Ectodermal cell (in vitro differentiated cells): ENCODE measurements at regions not wholly inside any gene's neighbourhood (a gene's known extent, or its start where the extent isn't known, plus 50 kb on each side); places are given as distances from the start of the nearest gene placed in this dataset.

Experiments
- H3K27ac ChIP-seq: 2 replicates; pipeline ENCODE4 v1.7.0; 2013; ENCODE audit warnings: mild to moderate bottlenecking, low read depth, low read length; ENCODE audit not compliant: insufficient read depth, poor library complexity, severe bottlenecking
- H3K27me3 ChIP-seq: 2 replicates; pipeline ENCODE4 v1.7.0; 2013; ENCODE audit warnings: mild to moderate bottlenecking, low read length; ENCODE audit not compliant: insufficient read depth, control insufficient read depth, poor library complexity, severe bottlenecking
- H3K36me3 ChIP-seq: one replicate; pipeline ENCODE4 v1.7.0; 2013; ENCODE audit warnings: low read length; ENCODE audit not compliant: control insufficient read depth, insufficient read depth
- H3K4me1 ChIP-seq: one replicate; pipeline ENCODE4 v1.7.0; 2013; ENCODE audit warnings: low read length; ENCODE audit not compliant: control insufficient read depth, insufficient read depth
- H3K4me3 ChIP-seq: 2 replicates; pipeline ENCODE4 v1.7.0; 2013; ENCODE audit warnings: low read depth, low read length, control low read depth; ENCODE audit not compliant: insufficient read depth
- H3K9me3 ChIP-seq: 2 replicates; pipeline ENCODE4 v1.7.0; 2013; ENCODE audit warnings: mild to moderate bottlenecking, low read length, moderate library complexity; ENCODE audit not compliant: control insufficient read depth
- WGBS, 2 experiments: methylation state at CpG; one replicate each; pipeline ENCODE4 v1.1.7; 2013; ENCODE audit warnings: missing lambda C conversion rate in 2 of 2; 5-methylcytosine and 5-hydroxymethylcytosine counted together

DNA sequence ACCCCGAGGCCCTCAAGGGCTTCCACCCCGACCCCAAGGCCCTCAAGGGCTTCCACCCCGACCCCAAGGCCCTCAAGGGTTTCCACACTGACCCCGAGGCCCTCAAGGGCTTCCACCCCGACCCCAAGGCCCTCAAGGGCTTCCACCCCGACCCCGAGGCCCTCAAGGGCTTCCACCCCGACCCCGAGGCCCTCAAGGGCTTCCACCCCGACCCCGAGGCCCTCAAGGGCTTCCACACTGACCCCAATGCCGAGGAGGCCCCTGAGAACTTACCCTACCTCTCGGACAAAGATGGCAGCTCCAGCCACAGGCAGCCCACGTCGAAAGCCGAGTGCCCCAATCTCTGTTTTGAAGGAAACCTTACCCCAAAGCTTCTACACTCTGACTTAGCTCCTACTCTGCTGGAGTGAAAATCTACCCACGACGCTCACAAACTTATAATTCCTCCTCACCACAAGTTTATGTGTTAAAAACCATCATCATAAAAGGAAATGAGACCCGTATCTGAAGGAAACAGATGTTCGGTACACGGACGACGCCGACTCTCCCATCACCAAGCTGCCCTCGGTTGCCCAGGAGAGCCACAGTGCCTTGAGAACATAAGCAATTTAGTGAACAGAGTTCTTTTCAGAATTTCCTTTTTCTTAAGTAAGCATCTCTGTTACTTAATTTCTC, 61.2 kb upstream of the RPH3AL start:
- Histone ChIP-seq H3K9me3 (no peaks in the 10 kb centered on the region), H3K4me1 (peaks cover 9% of the 10 kb centered on the region), H3K4me3 (no peak overlapping the region), H3K27me3 (no peaks in the 10 kb centered on the region), H3K36me3 (peaks cover 7% of the 10 kb centered on the region), H3K27ac (no peak overlapping the region)
- WGBS, 2 experiments: 93 to 97% methylated on average over 25 of the region's 25 CpGs

DNA sequence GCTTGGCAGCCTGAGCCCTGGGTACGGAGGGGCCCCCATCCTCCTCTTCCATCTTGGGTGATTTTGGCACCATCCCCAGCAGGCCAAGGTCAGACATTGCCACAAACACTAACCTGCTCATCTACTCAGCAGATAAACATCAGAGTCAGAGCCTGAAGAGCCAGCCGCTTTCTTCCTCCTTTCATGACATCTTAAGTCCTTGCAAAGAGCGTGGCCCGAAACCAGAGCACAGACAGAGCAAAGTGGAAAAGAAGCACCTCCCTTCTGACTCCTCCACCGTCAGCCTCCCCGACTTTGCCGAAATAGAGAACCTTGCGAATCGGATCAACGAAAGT, 60.4 kb upstream of the RPH3AL start:
- Histone ChIP-seq H3K4me3 (no peak overlapping the region), H3K27me3 (no peaks in the 10 kb centered on the region), H3K36me3 (peaks cover 7% of the 10 kb centered on the region), H3K27ac (no peak overlapping the region), H3K4me1 (peaks cover 9% of the 10 kb centered on the region), H3K9me3 (no peaks in the 10 kb centered on the region)
- WGBS, 2 experiments: 95 to 97% methylated on average over 10 of the region's 10 CpGs

DNA sequence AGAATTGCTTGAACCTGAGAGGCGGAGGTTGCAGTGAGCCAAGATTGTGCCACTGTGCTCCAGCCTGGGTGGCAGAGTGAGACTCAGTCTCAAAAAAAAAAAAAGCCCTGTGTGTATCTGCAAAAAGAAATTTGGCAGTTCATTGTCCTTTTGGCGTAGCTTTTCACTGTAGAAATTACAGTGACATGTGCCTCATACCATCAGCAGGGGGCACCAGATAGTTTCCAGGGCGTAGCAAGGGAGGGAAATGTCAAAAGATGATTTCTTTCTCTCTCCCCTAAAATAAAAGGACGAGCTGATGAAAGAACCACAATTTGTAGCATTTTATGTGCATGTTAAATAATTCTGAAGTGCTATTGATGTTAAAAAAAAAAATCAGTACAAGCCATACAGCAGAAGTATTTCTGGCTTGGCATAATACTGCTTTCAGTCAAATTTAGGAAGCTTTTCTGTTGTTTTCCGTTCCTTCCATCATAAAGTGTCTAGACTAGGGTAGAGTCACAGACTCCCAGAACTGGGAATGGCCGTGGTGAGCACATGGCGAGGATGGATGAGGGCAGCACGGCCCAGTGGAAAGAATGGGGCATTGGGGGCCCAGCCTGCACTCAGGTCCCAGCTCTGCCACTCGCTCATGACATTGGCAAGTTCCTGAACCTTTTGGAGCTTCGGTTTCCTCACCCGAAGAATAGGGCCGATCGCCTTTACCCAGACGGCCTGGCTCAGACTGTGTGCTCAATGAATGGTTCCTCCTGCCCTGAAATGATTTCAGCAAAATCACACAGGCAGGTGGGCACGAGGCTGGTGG, 59.8 kb upstream of the RPH3AL start:
- Histone ChIP-seq H3K27me3 (no peaks in the 10 kb centered on the region), H3K27ac (no peak overlapping the region), H3K36me3 (peaks cover 7% of the 10 kb centered on the region), H3K9me3 (no peaks in the 10 kb centered on the region), H3K4me3 (no peak overlapping the region), H3K4me1 (peaks cover 9% of the 10 kb centered on the region)
- 83 to 84% methylated on average over 14 to 15 of the region's 15 CpGs for WGBS, 2 experiments

DNA sequence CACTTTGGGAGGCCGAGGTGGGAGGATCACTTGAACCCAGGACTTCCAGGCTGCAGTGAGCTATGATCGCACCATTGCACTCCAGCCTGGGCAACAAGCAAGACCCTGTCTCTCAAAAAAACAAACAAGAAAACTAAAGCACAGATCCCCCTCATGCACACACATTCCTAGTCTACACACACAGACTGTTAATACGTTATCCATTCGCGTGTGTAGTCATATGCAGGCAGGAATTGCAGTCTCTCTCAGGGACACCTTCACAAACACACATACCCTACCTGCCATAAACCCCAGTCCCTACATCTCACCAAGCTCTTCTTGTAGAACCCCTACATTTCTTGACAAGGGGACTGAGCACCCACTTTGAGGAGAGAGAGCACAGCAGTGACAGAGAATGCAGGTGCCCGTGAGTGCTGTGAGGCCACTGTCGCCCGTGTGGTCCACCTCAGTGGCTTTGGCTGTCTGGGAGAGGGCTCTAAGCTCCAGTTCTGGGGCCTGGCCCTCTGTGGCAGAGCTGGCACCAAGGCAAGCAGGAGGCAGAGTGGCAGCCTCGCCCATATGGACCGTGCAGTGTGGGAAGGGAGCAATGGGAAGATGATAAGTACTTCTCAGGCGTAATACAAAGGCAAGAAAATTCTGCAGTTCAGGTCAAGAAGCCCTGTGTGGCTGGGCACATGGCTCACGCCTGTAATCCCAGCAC, 59.0 kb upstream of the RPH3AL start:
- Histone ChIP-seq H3K4me3 (peak overlapping the region; percentile 69), H3K4me1 (peaks cover 9% of the 10 kb centered on the region), H3K27ac (no peak overlapping the region), H3K27me3 (no peaks in the 10 kb centered on the region), H3K9me3 (no peaks in the 10 kb centered on the region), H3K36me3 (peaks cover 7% of the 10 kb centered on the region)
- WGBS, 2 experiments: 91 to 93% methylated on average over 12 of the region's 12 CpGs

DNA sequence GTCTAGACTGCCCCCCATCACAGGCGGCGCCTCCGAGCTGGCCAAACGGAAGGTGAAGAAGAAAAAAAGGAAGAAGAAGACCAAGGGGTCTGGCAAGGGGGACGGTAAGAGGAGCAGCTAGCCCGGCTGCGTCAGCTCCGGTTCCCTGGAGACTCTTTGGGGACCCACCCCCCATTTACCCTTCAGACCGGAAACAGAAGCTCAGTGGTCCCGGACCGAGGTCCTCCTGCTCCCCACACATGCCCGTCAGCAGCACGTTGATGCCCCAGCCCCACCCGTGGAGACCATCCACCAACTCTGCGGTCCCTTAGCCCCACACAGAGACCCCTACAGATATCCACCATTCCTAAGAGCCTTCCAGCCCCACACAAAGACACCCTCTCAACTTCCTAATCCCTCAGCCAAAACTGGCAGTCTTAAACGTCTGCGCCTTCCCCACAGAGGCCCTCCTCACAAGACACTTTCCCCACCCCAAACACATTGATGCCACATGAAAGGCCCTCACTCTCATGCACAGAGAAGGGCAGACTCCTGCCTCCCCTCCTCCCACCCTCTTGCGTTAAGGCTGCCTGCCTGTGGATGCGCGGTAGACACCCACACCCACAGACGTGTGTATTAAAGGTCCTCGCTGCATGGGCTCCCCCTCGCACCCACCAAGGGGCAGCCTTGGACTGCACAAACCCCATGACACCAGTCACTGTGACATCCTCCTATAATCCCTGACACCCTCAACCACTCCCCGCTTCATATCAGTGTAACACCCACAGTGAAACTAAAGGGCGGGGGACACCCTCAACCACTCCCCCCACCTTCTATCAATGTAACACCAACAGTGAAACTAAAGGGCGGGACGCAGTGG, 58.2 kb upstream of the RPH3AL start:
- WGBS, 2 experiments: 27% methylated on average over 27 of the region's 27 CpGs
- peaks cover 7% of the 10 kb centered on the region for H3K36me3 ChIP-seq
- no peaks in the 10 kb centered on the region for H3K9me3 ChIP-seq
- H3K4me1 ChIP-seq: peaks cover 9% of the 10 kb centered on the region
- H3K4me3 ChIP-seq: peak overlapping the region; percentile 69
- no peaks in the 10 kb centered on the region for H3K27me3 ChIP-seq
- peak overlapping the region; percentile 79 for H3K27ac ChIP-seq

DNA sequence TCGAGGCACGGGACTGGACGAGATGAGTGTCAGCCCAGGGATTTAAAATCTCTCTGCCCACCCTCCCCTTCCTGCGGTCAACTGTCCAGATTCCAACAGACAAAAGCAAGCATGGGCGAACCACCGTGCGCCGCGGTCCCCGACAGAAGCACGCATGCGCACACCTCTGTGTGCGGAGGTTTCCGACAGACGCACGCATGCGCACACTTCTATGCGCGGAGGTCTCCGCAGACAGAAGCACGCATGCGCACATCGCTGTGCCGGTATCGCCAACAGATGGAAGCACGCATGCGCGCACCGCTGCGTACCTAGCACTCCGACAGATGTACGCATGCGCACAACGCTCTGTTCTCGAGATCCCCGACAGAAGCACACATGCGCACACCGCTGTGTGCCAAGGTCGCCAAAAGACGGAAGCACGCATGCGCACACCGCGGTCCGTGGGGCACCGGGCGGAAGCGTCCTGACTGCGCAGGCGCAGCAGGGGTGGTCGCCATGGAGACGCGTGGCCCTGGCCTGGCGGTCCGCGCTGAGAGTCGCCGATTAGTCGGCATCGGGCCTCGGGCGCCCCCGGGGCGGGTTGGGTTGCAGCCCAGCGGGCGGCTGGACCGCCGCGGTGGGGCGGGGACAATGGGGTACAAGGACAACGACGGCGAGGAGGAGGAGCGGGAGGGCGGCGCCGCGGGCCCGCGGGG, 57.4 kb upstream of the RPH3AL start:
- Histone ChIP-seq H3K27me3 (peaks cover under 1% of the 10 kb centered on the region), H3K36me3 (peaks cover 7% of the 10 kb centered on the region), H3K4me1 (peaks cover 9% of the 10 kb centered on the region), H3K4me3 (peak overlapping the region; percentile 69), H3K27ac (peak overlapping the region; percentile 79), H3K9me3 (no peaks in the 10 kb centered on the region)
- WGBS, 2 experiments: 1% methylated on average over 80 of the region's 80 CpGs

DNA sequence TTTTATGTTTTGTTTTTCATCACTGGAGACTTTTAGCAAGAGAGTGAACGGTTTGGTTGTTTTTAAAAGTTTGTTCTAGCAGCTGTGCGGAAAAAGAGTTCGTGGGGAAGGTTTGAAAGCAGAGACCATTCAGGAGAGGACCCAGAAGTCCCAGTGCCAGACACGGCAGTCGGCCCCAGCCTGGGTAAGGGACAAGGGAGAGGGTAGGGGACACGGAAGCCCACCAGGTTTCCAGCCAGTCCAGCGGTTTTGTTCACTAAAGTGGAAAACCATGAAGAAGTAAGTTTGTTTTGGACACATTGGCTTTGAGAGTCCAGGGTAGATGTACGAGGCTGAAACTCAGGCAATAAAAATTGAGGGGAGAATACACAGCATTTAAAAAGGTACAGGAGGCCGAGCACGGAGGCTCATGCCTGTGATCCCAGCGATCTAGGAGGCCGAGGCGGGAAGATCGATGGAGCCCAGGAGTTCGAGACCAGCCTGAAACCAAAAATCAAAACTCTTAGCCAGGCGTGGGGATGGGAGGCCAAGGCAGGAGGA, 56.8 kb upstream of the RPH3AL start:
- H3K27ac ChIP-seq: peak overlapping the region; percentile 28

DNA sequence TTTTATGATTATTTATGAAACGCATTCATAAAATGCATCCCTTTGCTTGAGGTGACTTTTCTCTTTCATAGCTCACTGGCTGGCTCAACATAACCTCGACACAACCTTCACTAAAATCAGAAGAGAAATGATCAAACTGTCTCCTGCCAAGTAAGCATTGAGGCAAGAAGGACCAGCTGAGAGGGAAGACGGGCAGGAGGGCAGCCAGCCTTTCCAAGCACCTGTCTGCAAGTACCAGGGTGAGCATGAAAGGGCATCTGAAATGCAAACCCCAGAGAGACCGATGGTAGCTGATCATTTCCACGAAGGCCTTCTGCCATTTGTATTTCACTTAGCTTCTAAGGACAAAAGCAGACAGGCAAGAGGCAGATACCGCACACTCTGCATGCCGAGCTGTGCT, 52.1 kb upstream of the RPH3AL start:
- Histone ChIP-seq H3K4me1 (no peaks in the 10 kb centered on the region), H3K9me3 (no peaks in the 10 kb centered on the region), H3K36me3 (no peaks in the 10 kb centered on the region), H3K27me3 (peaks cover 24% of the 10 kb centered on the region), H3K27ac (no peak overlapping the region), H3K4me3 (no peak overlapping the region)
- WGBS, 2 experiments: 87 to 89% methylated on average over 7 of the region's 7 CpGs

More for the DNA sequence above, 56.8 kb upstream of the RPH3AL start:
- H3K27me3 ChIP-seq: peaks cover 7% of the 10 kb centered on the region
- peaks cover 9% of the 10 kb centered on the region for H3K4me1 ChIP-seq
- peaks cover 6% of the 10 kb centered on the region for H3K36me3 ChIP-seq
- no peaks in the 10 kb centered on the region for H3K9me3 ChIP-seq
- no peak overlapping the region for H3K4me3 ChIP-seq
- 83 to 85% methylated on average over 16 of the region's 16 CpGs for WGBS, 2 experiments
